Astrocyte (in vitro differentiated cells and primary cell): ENCODE measurements at regions not wholly inside any gene's neighbourhood (a gene's known extent, or its start where the extent isn't known, plus 50 kb on each side); places are given as distances from the start of the nearest gene placed in this dataset.
"Not testable (repeated sequence)": the region's sequence is repeated elsewhere in the genome, so short reads cannot be mapped to it uniquely, and the experiment has no call there.

ENCODE experiments used
- DNase-seq: peaks from one replicate; pipeline ENCODE4 v3.0.0-alpha.2; 2010; ENCODE audit warnings: low read depth
- FAIRE-seq: peaks from 2 replicates; lab custom pipeline; 2011; peaks lifted over from hg19 to GRCh38; lab: Jason Lieb, UNC
- H2AFZ ChIP-seq: 2 replicates; pipeline ENCODE4 v1.6.0; 2012; ENCODE audit warnings: low read depth, low read length, inconsistent platforms
- H3K27ac ChIP-seq: 2 replicates; pipeline ENCODE4 v1.5.1; 2011; ENCODE audit warnings: low read depth, low read length, inconsistent platforms
- H3K27me3 ChIP-seq: 2 replicates; pipeline ENCODE4 v1.6.0; 2011; ENCODE audit warnings: low read length, inconsistent platforms; ENCODE audit not compliant: insufficient read depth
- H3K36me3 ChIP-seq: 2 replicates; pipeline ENCODE4 v1.5.1; 2011; ENCODE audit warnings: low read length, inconsistent platforms; ENCODE audit not compliant: insufficient read depth
- H3K4me1 ChIP-seq: 2 replicates; pipeline ENCODE4 v1.5.1; 2011; ENCODE audit warnings: low read length, inconsistent platforms; ENCODE audit not compliant: insufficient read depth
- H3K4me2 ChIP-seq: 2 replicates; pipeline ENCODE4 v1.6.0; 2012; ENCODE audit warnings: low read length, inconsistent platforms
- H3K4me3 ChIP-seq: 2 replicates; pipeline ENCODE4 v1.5.1; 2011; ENCODE audit warnings: low read depth, mild to moderate bottlenecking, low read length, inconsistent platforms; ENCODE audit not compliant: insufficient read depth
- H3K79me2 ChIP-seq: 2 replicates; pipeline ENCODE4 v1.6.0; 2012; ENCODE audit warnings: mild to moderate bottlenecking, low read length, inconsistent platforms; ENCODE audit not compliant: insufficient read depth
- H3K9ac ChIP-seq: 2 replicates; pipeline ENCODE4 v1.6.0; 2012; ENCODE audit warnings: mild to moderate bottlenecking, low read length, inconsistent platforms
- H3K9me3 ChIP-seq: 2 replicates; pipeline ENCODE4 v1.5.1; 2012; ENCODE audit warnings: low read depth, mild to moderate bottlenecking, low read length, inconsistent platforms; ENCODE audit not compliant: insufficient read depth
- H4K20me1 ChIP-seq: 2 replicates; pipeline ENCODE4 v1.6.0; 2012; ENCODE audit warnings: low read length, inconsistent platforms; ENCODE audit not compliant: insufficient read depth
- H3K27ac Mint-ChIP-seq: one replicate; pipeline ENCODE4 v1.8.0; 2021; ENCODE audit warnings: mild to moderate bottlenecking, mixed read lengths; ENCODE audit not compliant: unreplicated experiment
- H3K27me3 Mint-ChIP-seq: one replicate; pipeline ENCODE4 v1.8.0; 2021; ENCODE audit warnings: low read depth, mixed read lengths; ENCODE audit not compliant: unreplicated experiment
- H3K36me3 Mint-ChIP-seq: one replicate; pipeline ENCODE4 v1.8.0; 2021; ENCODE audit warnings: low read depth, mixed read lengths; ENCODE audit not compliant: unreplicated experiment
- H3K4me1 Mint-ChIP-seq: one replicate; pipeline ENCODE4 v1.8.0; 2021; ENCODE audit warnings: low read depth, mixed read lengths; ENCODE audit not compliant: unreplicated experiment
- H3K4me3 Mint-ChIP-seq: one replicate; pipeline ENCODE4 v1.8.0; 2021; ENCODE audit warnings: mild to moderate bottlenecking, moderate library complexity, mixed read lengths; ENCODE audit not compliant: unreplicated experiment
- H3K9me3 Mint-ChIP-seq: one replicate; pipeline ENCODE4 v1.8.0; 2021; ENCODE audit warnings: mild to moderate bottlenecking, mixed read lengths; ENCODE audit not compliant: unreplicated experiment
- CTCF ChIP-seq: IDR thresholded peaks from 2 replicates; pipeline ENCODE4 v1.5.1; 2011; ENCODE audit warnings: low read depth, mild to moderate bottlenecking, inconsistent platforms, low read length, moderate library complexity; ENCODE audit not compliant: insufficient read depth
- EZH2 ChIP-seq: IDR thresholded peaks from 2 replicates; pipeline ENCODE4 v1.6.1; 2012; ENCODE audit warnings: mild to moderate bottlenecking, low read length, inconsistent platforms; ENCODE audit not compliant: insufficient read depth

GRCh38 chr10:33015761-33016547, 57.9 kb upstream of the ITGB1 start:
- no peak for TF ChIP-seq EZH2
- peak; percentile 7 for TF ChIP-seq CTCF
- Mint-ChIP-seq H3K27ac (peak overlapping the region; percentile 82), H3K4me3 (no peak overlapping the region), H3K27me3 (no peaks in the 10 kb centered on the region), H3K9me3 (no peaks in the 10 kb centered on the region), H3K4me1 (peaks cover 23% of the 10 kb centered on the region), H3K36me3 (peaks cover 2% of the 10 kb centered on the region)
- Histone ChIP-seq H3K4me1 (peaks cover 10% of the 10 kb centered on the region), H3K36me3 (no peaks in the 10 kb centered on the region), H3K9me3 (no peaks in the 10 kb centered on the region), H3K27ac (peak overlapping the region; percentile 21), H2AFZ (no peak overlapping the region), H3K9ac (peak overlapping the region; percentile 9), H3K4me2 (peak overlapping the region; percentile 14), H4K20me1 (no peaks in the 10 kb centered on the region), H3K27me3 (no peaks in the 10 kb centered on the region), H3K79me2 (no peaks in the 10 kb centered on the region), H3K4me3 (no peak overlapping the region)
- FAIRE-seq (peak; percentile 47), DNase-seq (peak; percentile 88)

GRCh38 chr10:33013331-33013730, 55.3 kb upstream of the ITGB1 start:
- not testable (repeated sequence) for H3K27me3 ChIP-seq, H4K20me1 ChIP-seq, H3K27ac Mint-ChIP-seq, H3K36me3 ChIP-seq, H3K4me2 ChIP-seq, H3K4me3 ChIP-seq, FAIRE-seq, H3K27ac ChIP-seq, H3K9ac ChIP-seq, H3K9me3 Mint-ChIP-seq, H3K27me3 Mint-ChIP-seq, H3K9me3 ChIP-seq, H3K36me3 Mint-ChIP-seq, H3K79me2 ChIP-seq, H3K4me3 Mint-ChIP-seq, DNase-seq, H2AFZ ChIP-seq
- peaks cover 46% of the 10 kb centered on the region for H3K4me1 Mint-ChIP-seq
- peaks cover 36% of the 10 kb centered on the region for H3K4me1 ChIP-seq

- no peak overlapping the region for H3K27ac ChIP-seq
- H3K4me1 ChIP-seq: peaks cover 38% of the 10 kb centered on the region
- no peak for FAIRE-seq
- H3K4me3 Mint-ChIP-seq: no peak overlapping the region
- no peak overlapping the region for H3K9ac ChIP-seq
- no peaks in the 10 kb centered on the region for H3K9me3 ChIP-seq
- no peak overlapping the region for H3K4me2 ChIP-seq
- H3K36me3 Mint-ChIP-seq: peaks cover 2% of the 10 kb centered on the region
- no peaks in the 10 kb centered on the region for H3K9me3 Mint-ChIP-seq
- H3K27me3 ChIP-seq: no peaks in the 10 kb centered on the region
- H3K4me3 ChIP-seq: no peak overlapping the region
- H3K4me1 Mint-ChIP-seq: peaks cover 46% of the 10 kb centered on the region
- H2AFZ ChIP-seq: no peak overlapping the region
- no peaks in the 10 kb centered on the region for H4K20me1 ChIP-seq
- DNase-seq: peak; percentile 39
- peak overlapping the region; percentile 34 for H3K27ac Mint-ChIP-seq
- TF ChIP-seq EZH2: no peak
- TF ChIP-seq CTCF: no peak
- H3K36me3 ChIP-seq: no peaks in the 10 kb centered on the region
- H3K27me3 Mint-ChIP-seq: no peaks in the 10 kb centered on the region
- H3K79me2 ChIP-seq: peaks cover 7% of the 10 kb centered on the region
Observed at GRCh38 chr10:33012306-33012705, 54.3 kb upstream of the ITGB1 start.
